OCI-LY1 (cell line): ENCODE measurements at regions not wholly inside any gene's neighbourhood (a gene's known extent, or its start where the extent isn't known, plus 50 kb on each side); places are given as distances from the start of the nearest gene placed in this dataset.

Source experiments
- EZH2 ChIP-seq: fragments of 200-600 bp; sonication (generic), shearing (Covaris generic); IDR thresholded peaks from 2 replicates; pipeline ENCODE4 v1.8.0; 2017; ENCODE audit warnings: borderline replicate concordance, mixed run types, mild to moderate bottlenecking, antibody characterized with exemption, low read length, moderate library complexity, mixed read lengths
- TF ChIP-seq, protein P1 (sequence below): fragments of 200-600 bp; sonication (generic), shearing (Covaris generic); IDR thresholded peaks from 2 replicates; pipeline ENCODE4 v1.5.1; 2017; ENCODE audit warnings: mild to moderate bottlenecking, antibody characterized with exemption, low read length, moderate library complexity, mixed read lengths

- no peak for TF ChIP-seq EZH2
- TF ChIP-seq, protein P1, sequence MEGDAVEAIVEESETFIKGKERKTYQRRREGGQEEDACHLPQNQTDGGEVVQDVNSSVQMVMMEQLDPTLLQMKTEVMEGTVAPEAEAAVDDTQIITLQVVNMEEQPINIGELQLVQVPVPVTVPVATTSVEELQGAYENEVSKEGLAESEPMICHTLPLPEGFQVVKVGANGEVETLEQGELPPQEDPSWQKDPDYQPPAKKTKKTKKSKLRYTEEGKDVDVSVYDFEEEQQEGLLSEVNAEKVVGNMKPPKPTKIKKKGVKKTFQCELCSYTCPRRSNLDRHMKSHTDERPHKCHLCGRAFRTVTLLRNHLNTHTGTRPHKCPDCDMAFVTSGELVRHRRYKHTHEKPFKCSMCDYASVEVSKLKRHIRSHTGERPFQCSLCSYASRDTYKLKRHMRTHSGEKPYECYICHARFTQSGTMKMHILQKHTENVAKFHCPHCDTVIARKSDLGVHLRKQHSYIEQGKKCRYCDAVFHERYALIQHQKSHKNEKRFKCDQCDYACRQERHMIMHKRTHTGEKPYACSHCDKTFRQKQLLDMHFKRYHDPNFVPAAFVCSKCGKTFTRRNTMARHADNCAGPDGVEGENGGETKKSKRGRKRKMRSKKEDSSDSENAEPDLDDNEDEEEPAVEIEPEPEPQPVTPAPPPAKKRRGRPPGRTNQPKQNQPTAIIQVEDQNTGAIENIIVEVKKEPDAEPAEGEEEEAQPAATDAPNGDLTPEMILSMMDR, result no peak
Measured at GRCh38 chr21:20649231-20649630, 349.0 kb upstream of the NCAM2 start.
